ENCODE measurements at regions not wholly inside any gene's neighbourhood (a gene's known extent, or its start where the extent isn't known, plus 50 kb on each side); places are given as distances from the start of the nearest gene placed in this dataset.

DNA sequence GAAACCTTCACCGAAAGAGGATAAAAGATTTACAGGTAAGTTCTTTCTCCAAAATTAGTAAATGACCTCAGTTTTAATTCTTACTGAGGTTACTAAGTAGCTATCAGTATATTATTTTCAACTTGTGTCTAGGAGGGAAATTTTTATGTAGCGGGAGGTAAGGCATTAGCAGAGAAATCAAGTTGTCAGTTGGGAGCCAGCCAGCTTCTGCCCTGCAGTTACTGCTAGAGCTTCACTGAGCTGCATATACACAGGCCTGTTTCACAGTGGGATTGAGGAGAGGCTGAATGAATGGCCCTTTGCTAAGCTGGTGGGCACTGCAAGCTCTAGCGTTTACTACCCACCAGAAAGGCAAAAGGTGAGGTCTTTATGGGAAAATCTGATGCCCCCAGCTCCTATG lies 105.7 kb downstream of the ACAA2 start:
- TF ChIP-seq, protein P1, sequence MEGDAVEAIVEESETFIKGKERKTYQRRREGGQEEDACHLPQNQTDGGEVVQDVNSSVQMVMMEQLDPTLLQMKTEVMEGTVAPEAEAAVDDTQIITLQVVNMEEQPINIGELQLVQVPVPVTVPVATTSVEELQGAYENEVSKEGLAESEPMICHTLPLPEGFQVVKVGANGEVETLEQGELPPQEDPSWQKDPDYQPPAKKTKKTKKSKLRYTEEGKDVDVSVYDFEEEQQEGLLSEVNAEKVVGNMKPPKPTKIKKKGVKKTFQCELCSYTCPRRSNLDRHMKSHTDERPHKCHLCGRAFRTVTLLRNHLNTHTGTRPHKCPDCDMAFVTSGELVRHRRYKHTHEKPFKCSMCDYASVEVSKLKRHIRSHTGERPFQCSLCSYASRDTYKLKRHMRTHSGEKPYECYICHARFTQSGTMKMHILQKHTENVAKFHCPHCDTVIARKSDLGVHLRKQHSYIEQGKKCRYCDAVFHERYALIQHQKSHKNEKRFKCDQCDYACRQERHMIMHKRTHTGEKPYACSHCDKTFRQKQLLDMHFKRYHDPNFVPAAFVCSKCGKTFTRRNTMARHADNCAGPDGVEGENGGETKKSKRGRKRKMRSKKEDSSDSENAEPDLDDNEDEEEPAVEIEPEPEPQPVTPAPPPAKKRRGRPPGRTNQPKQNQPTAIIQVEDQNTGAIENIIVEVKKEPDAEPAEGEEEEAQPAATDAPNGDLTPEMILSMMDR (IDR thresholded peaks at IDR 0.05; ENCODE audit: low read depth, low read length): no peak
- no peak overlapping the region for H3K4me3 ChIP-seq (ENCODE audit: low read depth, low read length)

DNA sequence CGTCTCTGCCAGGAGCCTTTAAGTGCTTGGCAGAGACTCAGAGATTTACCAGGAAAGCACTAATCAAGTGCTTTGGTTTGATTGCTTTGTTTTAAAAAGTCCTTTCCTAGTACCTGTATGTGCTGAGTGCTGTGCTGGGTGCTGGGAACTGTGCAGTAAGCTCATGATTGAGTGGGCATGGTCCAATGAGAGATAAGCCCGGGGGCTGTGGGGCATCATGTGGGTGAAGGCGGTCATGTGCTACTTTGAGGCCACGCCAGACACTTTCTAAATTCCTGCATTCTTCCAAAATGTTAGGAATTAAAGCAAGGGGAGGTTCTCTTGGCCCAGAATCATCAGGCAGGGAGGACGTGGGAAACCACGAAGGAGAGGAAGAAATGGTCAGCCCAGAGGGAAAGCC lies 109.0 kb downstream of the ACAA2 start:
- no peak overlapping the region for H3K4me3 ChIP-seq (ENCODE audit: low read depth, low read length)
- TF ChIP-seq, protein P1 (IDR thresholded peaks at IDR 0.05; ENCODE audit: low read depth, low read length): no peak

DNA sequence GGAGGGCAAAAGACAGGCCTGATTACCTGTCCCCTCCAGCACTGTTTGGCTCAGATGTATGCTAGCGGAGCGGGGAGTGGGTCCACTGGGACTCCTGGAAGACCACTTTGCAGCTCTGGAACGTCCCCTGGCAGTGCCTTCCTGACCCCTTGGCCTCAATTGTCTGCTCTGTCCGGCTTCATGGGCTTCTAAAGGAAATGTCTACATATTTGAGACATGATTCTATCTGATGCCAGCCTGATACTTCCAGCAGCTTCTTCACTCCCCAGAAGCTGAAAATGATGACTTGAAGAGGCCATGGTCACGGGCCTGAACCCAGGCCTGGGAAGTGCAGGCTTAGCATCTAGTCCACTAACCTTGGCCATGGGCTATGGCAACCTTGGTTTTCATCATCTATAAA lies 112.1 kb downstream of the ACAA2 start:
- TF ChIP-seq, protein P1 (IDR thresholded peaks at IDR 0.05; ENCODE audit: low read depth, low read length): no peak
- H3K4me3 ChIP-seq (ENCODE audit: low read depth, low read length): no peak overlapping the region

DNA sequence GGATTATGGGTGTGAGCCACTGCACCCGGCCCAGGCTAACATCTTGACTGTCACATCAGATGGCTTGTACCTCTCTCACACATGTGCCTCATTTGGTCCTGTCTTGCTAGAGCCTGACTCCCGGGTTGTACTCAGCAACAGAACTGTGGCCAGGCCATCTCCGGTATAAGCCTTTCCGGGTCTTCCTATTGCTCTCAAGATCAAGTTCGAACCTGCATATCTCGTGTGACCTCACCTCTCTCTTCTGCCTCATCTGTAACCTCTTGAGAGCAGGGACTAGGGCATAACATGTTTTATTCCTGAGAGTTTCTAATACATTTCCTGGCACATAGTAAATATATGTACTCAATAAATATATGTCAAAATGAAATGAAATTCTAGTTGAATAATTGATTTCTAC lies 114.0 kb downstream of the ACAA2 start:
- TF ChIP-seq, protein P1 (IDR thresholded peaks at IDR 0.05; ENCODE audit: low read depth, low read length): no peak
- H3K4me3 ChIP-seq (ENCODE audit: low read depth, low read length): no peak overlapping the region

DNA sequence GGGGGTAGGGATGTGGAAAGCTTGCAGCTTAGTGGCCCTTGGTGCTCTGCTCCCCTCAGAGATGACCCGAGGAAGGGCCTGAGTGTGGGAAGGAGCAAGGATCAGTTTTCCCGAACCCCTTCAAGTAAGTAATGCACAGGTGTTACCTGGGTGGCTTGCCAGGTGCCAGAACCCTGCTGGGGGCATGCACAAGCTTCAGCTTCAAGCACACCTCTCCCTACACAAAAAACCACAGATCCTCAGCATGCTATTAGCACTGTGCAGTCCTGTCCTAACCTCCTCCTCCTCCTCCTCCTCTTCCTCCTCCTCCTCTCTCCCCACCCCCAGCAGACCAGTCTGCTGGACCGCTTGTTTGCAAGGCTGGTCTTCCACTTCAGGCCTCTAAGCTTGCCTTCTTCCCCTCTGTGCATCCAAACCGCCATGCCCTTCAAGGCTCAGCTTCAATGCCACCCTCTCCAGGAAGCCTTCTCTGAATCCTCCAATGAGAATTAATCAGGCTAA lies 114.8 kb downstream of the ACAA2 start:
- no peak overlapping the region for H3K4me3 ChIP-seq (ENCODE audit: low read depth, low read length)
- TF ChIP-seq, protein P1 (IDR thresholded peaks at IDR 0.05; ENCODE audit: low read depth, low read length): no peak

DNA sequence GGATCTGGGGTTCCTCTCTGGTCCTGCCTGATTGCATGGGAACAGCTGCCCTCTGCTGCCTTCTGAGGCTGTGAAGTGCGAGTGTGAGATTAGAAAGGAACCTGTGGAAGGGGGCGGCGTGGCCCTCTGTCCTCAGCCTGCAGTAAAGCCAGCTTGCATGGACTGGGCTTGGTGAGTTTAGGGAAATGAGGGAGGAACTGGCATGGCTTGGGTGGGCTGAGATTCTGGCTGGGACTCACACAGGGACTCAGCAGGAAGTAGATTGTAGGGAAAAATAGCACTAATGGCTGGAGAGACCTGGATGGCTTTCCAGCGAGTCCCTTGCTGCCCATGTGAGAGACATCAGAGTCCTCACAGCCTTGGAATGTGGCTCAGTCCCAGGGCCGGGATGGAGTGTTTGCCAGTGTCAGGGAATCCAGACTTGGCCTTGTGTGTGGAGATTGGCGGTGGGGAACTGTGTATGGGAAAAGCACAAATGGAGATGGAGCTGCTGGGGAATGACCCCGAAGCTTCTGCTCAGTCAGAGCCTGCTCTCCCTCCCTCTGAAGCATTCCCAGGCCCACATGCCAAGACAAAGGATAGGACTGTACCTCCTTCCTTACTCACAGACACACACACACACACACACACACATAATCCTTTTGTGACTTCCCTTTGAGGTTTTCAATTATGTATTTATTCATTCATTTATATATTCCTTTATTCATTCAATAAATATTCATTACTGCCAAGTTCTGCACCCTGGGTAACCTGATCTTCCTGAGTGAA lies 115.4 kb downstream of the ACAA2 start:
- TF ChIP-seq, protein P1 (IDR thresholded peaks at IDR 0.05; ENCODE audit: low read depth, low read length): no peak
- no peak overlapping the region for H3K4me3 ChIP-seq (ENCODE audit: low read depth, low read length)

DNA sequence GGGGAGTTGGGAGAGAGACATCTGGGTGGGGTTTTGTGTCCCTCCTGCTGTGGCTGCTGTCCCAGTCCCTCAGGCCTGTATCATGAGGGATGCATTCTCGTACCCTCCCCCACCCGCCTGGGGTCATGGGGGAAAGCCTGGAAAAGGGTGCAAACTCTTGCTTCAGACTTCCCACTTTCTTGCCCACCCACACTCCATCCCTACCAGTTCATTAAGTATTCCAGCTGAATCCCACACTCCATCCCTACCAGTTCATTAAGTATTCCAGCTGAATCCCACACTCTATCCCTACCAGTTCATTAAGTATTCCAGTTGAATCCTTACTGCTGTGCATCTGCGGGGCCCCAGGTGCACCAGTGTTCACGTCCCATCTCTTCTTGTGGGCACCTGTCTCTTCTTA lies 116.3 kb downstream of the ACAA2 start:
- TF ChIP-seq, protein P1 (IDR thresholded peaks at IDR 0.05; ENCODE audit: low read depth, low read length): no peak
- no peak overlapping the region for H3K4me3 ChIP-seq (ENCODE audit: low read depth, low read length)
